MM.1S (cell line): ENCODE measurements at regions not wholly inside any gene's neighbourhood (a gene's known extent, or its start where the extent isn't known, plus 50 kb on each side); places are given as distances from the start of the nearest gene placed in this dataset.

Experiments used
- CTCF ChIP-seq: fragments of 300-600 bp; sonication (generic); IDR thresholded peaks from 2 replicates; pipeline ENCODE4 v1.5.1; 2016; ENCODE audit warnings: antibody characterized with exemption, low read length, mixed read lengths
- EZH2 ChIP-seq: fragments of 300-600 bp; sonication (generic); optimal IDR thresholded peaks from 2 replicates; pipeline ENCODE3; 2017; ENCODE audit warnings: low read depth, mild to moderate bottlenecking, antibody characterized with exemption, low read length, mixed read lengths
- EZH2phosphoT487 ChIP-seq: fragments of 300-600 bp; sonication (generic); IDR thresholded peaks from 2 replicates; pipeline ENCODE4 v1.6.1; 2018; ENCODE audit warnings: antibody characterized with exemption, low read length

DNA sequence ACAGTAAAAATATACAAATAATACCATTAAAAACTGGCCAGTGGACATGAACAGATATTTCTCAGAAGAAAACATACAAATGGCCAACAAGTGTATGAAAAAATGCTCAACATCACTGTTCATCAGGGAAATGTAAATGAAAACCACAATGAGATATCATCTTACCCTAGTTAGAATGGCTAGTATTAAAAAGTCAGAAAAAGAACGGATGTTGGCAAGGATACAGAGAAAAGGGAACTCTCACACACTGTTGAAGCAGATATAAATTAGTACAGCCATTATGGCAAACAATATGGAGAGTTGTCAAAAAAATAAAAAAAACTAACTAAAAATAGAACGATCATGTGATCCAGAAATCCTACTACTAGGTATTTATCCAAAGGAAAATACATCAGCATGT, 222.7 kb upstream of the NAALADL2 start:
- no peak for TF ChIP-seq CTCF
- TF ChIP-seq EZH2phosphoT487, result no peak
- TF ChIP-seq EZH2, result no peak
